Thyroid gland (tissue), 4 donors: ENCODE measurements at regions not wholly inside any gene's neighbourhood (a gene's known extent, or its start where the extent isn't known, plus 50 kb on each side); places are given as distances from the start of the nearest gene placed in this dataset.
"Not testable (repeated sequence)": the region's sequence is repeated elsewhere in the genome, so short reads cannot be mapped to it uniquely, and the experiment has no call there.

Source experiments
- DNase-seq, 2 donors: peaks; one replicate each; pipeline ENCODE4 v3.0.0-alpha.2; 2019
- H3K27ac ChIP-seq, 3 donors: fragments of 200-600 bp; sonication (generic); 1 replicate in 2 of 3; 2 replicates in 1 of 3; pipeline ENCODE4 v1.5.1; 2016 to 2019; ENCODE audit warnings: mild to moderate bottlenecking in 1 of 3, moderate library complexity in 1 of 3
- H3K27me3 ChIP-seq: fragments of 200-600 bp; sonication (generic); one replicate; pipeline ENCODE4 v1.5.1; 2019
- H3K36me3 ChIP-seq, 2 donors: fragments of 200-600 bp; sonication (generic); one replicate each; pipeline ENCODE4 v1.5.1; 2016 to 2019
- H3K4me1 ChIP-seq, 2 donors: fragments of 200-600 bp; sonication (generic); one replicate each; pipeline ENCODE4 v1.5.1; 2017 to 2019
- H3K4me3 ChIP-seq, 3 donors: fragments of 200-600 bp; sonication (generic); replicated peaks in 1 of 3; 1 replicate in 2 of 3; 2 replicates in 1 of 3; pipeline ENCODE4 v1.5.1; 2016; ENCODE audit warnings: mild to moderate bottlenecking in 1 of 3
- H3K9me3 ChIP-seq: fragments of 200-600 bp; sonication (generic); one replicate; pipeline ENCODE4 v1.5.1; 2017
- CTCF ChIP-seq, 6 experiments: fragments of 200-600 bp in 3 of 6; fragments of 450-650 bp in 3 of 6; sonication (generic) in 3 of 6; IDR thresholded peaks; one replicate each; pipeline ENCODE4 v1.5.1; 2016 to 2019; ENCODE audit warnings: antibody characterized with exemption in 6 of 6, mild to moderate bottlenecking in 2 of 6, inconsistent platforms in 1 of 6, moderate library complexity in 1 of 6
- POLR2A ChIP-seq, 2 donors: fragments of 450-650 bp; IDR thresholded peaks; one replicate each; pipeline ENCODE4 v1.6.1; 2017; ENCODE audit warnings: antibody characterized with exemption in 2 of 2, mild to moderate bottlenecking in 2 of 2, moderate library complexity in 1 of 2
- WGBS, 2 donors: methylation state at CpG; one replicate each; pipeline ENCODE4 v1.1.5; 2017; 5-methylcytosine and 5-hydroxymethylcytosine counted together
- intact Hi-C: fragments of 100-400 bp; cut with DNase I; formaldehyde crosslinking; loops from one replicate; pipeline ENCODE4 v1.15.1; 2023

GRCh38 chr4:85187106-85187505 lies 220.6 kb upstream of the WDFY3 start:
- Histone ChIP-seq H3K36me3 (no peaks in the 10 kb centered on the region), H3K27ac (no peak overlapping the region), H3K4me3 (no peak overlapping the region), H3K27me3 (no peaks in the 10 kb centered on the region), H3K4me1 (no peaks in the 10 kb centered on the region), H3K9me3 (no peaks in the 10 kb centered on the region)
- DNase-seq, result no peak
- intact Hi-C loops, result no loop called here
- TF ChIP-seq POLR2A (IDR thresholded peaks at IDR 0.05), result no peak
- TF ChIP-seq CTCF (IDR thresholded peaks at IDR 0.05), result no peak
- 38 to 76% methylated on average over 1 of the region's 1 CpG for WGBS, 2 donors

GRCh38 chr4:85196015-85196414 lies 229.5 kb upstream of the WDFY3 start:
- H3K4me1 ChIP-seq, DNase-seq, intact Hi-C loops, H3K27me3 ChIP-seq, H3K36me3 ChIP-seq, H3K9me3 ChIP-seq, H3K27ac ChIP-seq, H3K4me3 ChIP-seq: not testable (repeated sequence)
- WGBS, 2 donors, result 76 to 78% methylated on average over 7 of the region's 7 CpGs

- no peaks in the 10 kb centered on the region for H3K27me3 ChIP-seq
- H3K9me3 ChIP-seq, result no peaks in the 10 kb centered on the region
- intact Hi-C loops, result no loop called here
- DNase-seq, result no peak
- no peak overlapping the region for H3K4me3 ChIP-seq
- no peaks in the 10 kb centered on the region for H3K36me3 ChIP-seq
- H3K4me1 ChIP-seq, result no peaks in the 10 kb centered on the region
- H3K27ac ChIP-seq, result no peak overlapping the region
- no peak for TF ChIP-seq POLR2A (IDR thresholded peaks at IDR 0.05)
- no peak for TF ChIP-seq CTCF (IDR thresholded peaks at IDR 0.05)
- 63 to 75% methylated on average over 1 of the region's 1 CpG for WGBS, 2 donors
Measured at GRCh38 chr4:85200106-85200505, 233.6 kb upstream of the WDFY3 start.

- Histone ChIP-seq H3K36me3 (no peaks in the 10 kb centered on the region), H3K4me1 (no peaks in the 10 kb centered on the region), H3K27me3 (no peaks in the 10 kb centered on the region), H3K27ac (no peak overlapping the region), H3K9me3 (no peaks in the 10 kb centered on the region), H3K4me3 (no peak overlapping the region)
- 74 to 79% methylated on average over 1 of the region's 1 CpG for WGBS, 2 donors
- TF ChIP-seq CTCF (IDR thresholded peaks at IDR 0.05) (no peak), POLR2A (IDR thresholded peaks at IDR 0.05) (no peak)
- intact Hi-C loops, result no loop called here
- DNase-seq, result no peak
Measured at GRCh38 chr4:85209161-85209560, 242.7 kb upstream of the WDFY3 start.

GRCh38 chr4:85210353-85210752 lies 243.9 kb upstream of the WDFY3 start:
- Histone ChIP-seq H3K9me3 (no peaks in the 10 kb centered on the region), H3K4me3 (no peak overlapping the region), H3K27me3 (no peaks in the 10 kb centered on the region), H3K4me1 (no peaks in the 10 kb centered on the region), H3K27ac (no peak overlapping the region), H3K36me3 (no peaks in the 10 kb centered on the region)
- intact Hi-C loops, result no loop called here
- no peak for TF ChIP-seq POLR2A (IDR thresholded peaks at IDR 0.05)
- no peak for TF ChIP-seq CTCF (IDR thresholded peaks at IDR 0.05)
- WGBS, 2 donors, result 63 to 72% methylated on average over 3 of the region's 3 CpGs
- DNase-seq, result no peak

- 90 to 94% methylated on average over 7 of the region's 7 CpGs for WGBS, 2 donors
- intact Hi-C loops, result not testable (repeated sequence)
Measured at GRCh38 chr4:85216571-85216970, 250.1 kb upstream of the WDFY3 start.

More at GRCh38 chr4:85216571-85216970, 250.1 kb upstream of the WDFY3 start:
- not testable (repeated sequence) for H3K4me3 ChIP-seq, H3K36me3 ChIP-seq, H3K27me3 ChIP-seq, DNase-seq, H3K4me1 ChIP-seq, H3K27ac ChIP-seq, H3K9me3 ChIP-seq
